ENCODE measurements at regions not wholly inside any gene's neighbourhood (a gene's known extent, or its start where the extent isn't known, plus 50 kb on each side); places are given as distances from the start of the nearest gene placed in this dataset.

GRCh38 chr20:60581606-60582115 lies 623.4 kb downstream of the CDH26 start:
- no peak for TF ChIP-seq CTCF (IDR thresholded peaks at IDR 0.05)
- no peak for TF ChIP-seq EP300 (IDR thresholded peaks at IDR 0.05)
- no peak for TF ChIP-seq ZSCAN20 (CRISPR knock-in tag; IDR thresholded peaks at IDR 0.05)
- no peak for TF ChIP-seq KDM5A (IDR thresholded peaks at IDR 0.05)
- TF ChIP-seq RAD21 (conservative IDR thresholded peaks at IDR 0.05 in 1 of 2, IDR thresholded peaks at IDR 0.05 in 1 of 2), result no peak
- no peak for TF ChIP-seq TP53 (CRISPR knock-in tag; IDR thresholded peaks at IDR 0.05)
- TF ChIP-seq PHF8 (IDR thresholded peaks at IDR 0.05; ENCODE audit: borderline replicate concordance, low read depth), result no peak
- TF ChIP-seq USF2 (IDR thresholded peaks at IDR 0.05), result no peak
- no peak for TF ChIP-seq ZFP36 (IDR thresholded peaks at IDR 0.05; ENCODE audit: borderline replicate concordance, partially characterized antibody)
